H9 (cell line): ENCODE measurements at regions not wholly inside any gene's neighbourhood (a gene's known extent, or its start where the extent isn't known, plus 50 kb on each side); places are given as distances from the start of the nearest gene placed in this dataset.

ENCODE experiments used
- DNase-seq: peaks from one replicate; pipeline ENCODE4 v3.0.0-alpha.2; 2017
- H2AFZ ChIP-seq: one replicate; pipeline ENCODE4 v1.6.1; 2013; ENCODE audit warnings: mild to moderate bottlenecking, low read length, control low read depth, moderate library complexity
- H2AK5ac ChIP-seq: 2 replicates; pipeline ENCODE4 v1.6.1; 2013; ENCODE audit warnings: low read length, control low read depth, mixed read lengths; ENCODE audit not compliant: insufficient read length
- H2BK120ac ChIP-seq: one replicate; pipeline ENCODE4 v1.6.1; 2013; ENCODE audit warnings: low read depth, mild to moderate bottlenecking, low read length, control low read depth, inconsistent platforms; ENCODE audit not compliant: poor library complexity, severe bottlenecking
- H2BK12ac ChIP-seq: 2 replicates; pipeline ENCODE4 v1.6.1; 2013; ENCODE audit warnings: low read length, control low read depth, mixed read lengths, low read depth; ENCODE audit not compliant: insufficient read length
- H2BK15ac ChIP-seq: 2 replicates; pipeline ENCODE4 v1.6.1; 2013; ENCODE audit warnings: low read depth, low read length, control low read depth
- H2BK20ac ChIP-seq: one replicate; pipeline ENCODE4 v1.6.1; 2013; ENCODE audit warnings: low read depth, mild to moderate bottlenecking, low read length, control low read depth, inconsistent platforms; ENCODE audit not compliant: poor library complexity, severe bottlenecking
- H2BK5ac ChIP-seq: 2 replicates; pipeline ENCODE4 v1.6.1; 2013; ENCODE audit warnings: low read length, control low read depth, mixed read lengths; ENCODE audit not compliant: insufficient read length
- H3K14ac ChIP-seq: 2 replicates; pipeline ENCODE4 v1.6.1; 2013; ENCODE audit warnings: low read length, control low read depth; ENCODE audit not compliant: insufficient read depth
- H3K18ac ChIP-seq: 2 replicates; pipeline ENCODE4 v1.6.1; 2013; ENCODE audit warnings: low read depth, mild to moderate bottlenecking, mixed read lengths, low read length, control low read depth; ENCODE audit not compliant: insufficient read length
- H3K23ac ChIP-seq: 2 replicates; pipeline ENCODE4 v1.6.1; 2013; ENCODE audit warnings: low read length, control low read depth, mixed read lengths, low read depth; ENCODE audit not compliant: insufficient read length
- H3K23me2 ChIP-seq: 2 replicates; pipeline ENCODE4 v1.6.1; 2013; ENCODE audit warnings: low read depth, mild to moderate bottlenecking, mixed read lengths, low read length, control low read depth; ENCODE audit not compliant: insufficient read length, poor library complexity, severe bottlenecking
- H3K27ac ChIP-seq: 2 replicates; pipeline ENCODE4 v1.5.1; 2013; ENCODE audit warnings: low read length, control low read depth, mixed read lengths, low read depth; ENCODE audit not compliant: insufficient read length
- H3K27me3 ChIP-seq: 2 replicates; pipeline ENCODE4 v1.6.1; 2013; ENCODE audit warnings: low read length, control low read depth, inconsistent platforms; ENCODE audit not compliant: insufficient read depth
- H3K4ac ChIP-seq: 2 replicates; pipeline ENCODE4 v1.6.1; 2013; ENCODE audit warnings: low read depth, mild to moderate bottlenecking, control low read depth, inconsistent platforms, low read length, moderate library complexity
- H3K4me1 ChIP-seq: 2 replicates; pipeline ENCODE4 v1.6.1; 2013; ENCODE audit warnings: low read length, control low read depth, inconsistent platforms; ENCODE audit not compliant: insufficient read depth
- H3K4me2 ChIP-seq: 2 replicates; pipeline ENCODE4 v1.6.1; 2013; ENCODE audit warnings: low read length, control low read depth, mixed read lengths; ENCODE audit not compliant: insufficient read length, insufficient read depth
- H3K56ac ChIP-seq: 2 replicates; pipeline ENCODE4 v1.6.1; 2013; ENCODE audit warnings: low read depth, mild to moderate bottlenecking, mixed read lengths, low read length, control low read depth; ENCODE audit not compliant: insufficient read length
- H3K79me1 ChIP-seq: 2 replicates; pipeline ENCODE4 v1.6.1; 2013; ENCODE audit warnings: low read depth, mild to moderate bottlenecking, moderate library complexity, low read length, control low read depth, inconsistent platforms; ENCODE audit not compliant: insufficient read depth, poor library complexity, severe bottlenecking
- H3K79me2 ChIP-seq: 2 replicates; pipeline ENCODE4 v1.6.1; 2013; ENCODE audit warnings: low read length, control low read depth, inconsistent platforms; ENCODE audit not compliant: insufficient read depth
- H3K9ac ChIP-seq: 2 replicates; pipeline ENCODE4 v1.6.1; 2013; ENCODE audit warnings: low read length, control low read depth, mixed read lengths; ENCODE audit not compliant: insufficient read length; ENCODE audit errors: extremely low read depth
- H3K9me3 ChIP-seq: one replicate; pipeline ENCODE4 v1.6.1; 2013; ENCODE audit warnings: low read depth, low read length, inconsistent platforms; ENCODE audit not compliant: control insufficient read depth
- H3T11ph ChIP-seq: one replicate; pipeline ENCODE4 v1.6.1; 2013; ENCODE audit warnings: mild to moderate bottlenecking, low read length, control low read depth, inconsistent platforms
- H4K20me1 ChIP-seq: one replicate; pipeline ENCODE4 v1.6.1; 2013; ENCODE audit not compliant: control insufficient read depth, insufficient read length, insufficient read depth
- H4K5ac ChIP-seq: 2 replicates; pipeline ENCODE4 v1.6.1; 2013; ENCODE audit warnings: low read depth, mild to moderate bottlenecking, mixed read lengths, low read length, control low read depth; ENCODE audit not compliant: insufficient read length
- H4K8ac ChIP-seq: replicated peaks from 2 replicates; pipeline ENCODE4 v1.6.1; 2013; ENCODE audit warnings: low read length, control low read depth, mixed read lengths, low read depth; ENCODE audit not compliant: insufficient read length
- H4K91ac ChIP-seq: 2 replicates; pipeline ENCODE4 v1.6.1; 2013; ENCODE audit warnings: low read depth, mild to moderate bottlenecking, moderate library complexity, mixed read lengths, low read length, control low read depth; ENCODE audit not compliant: insufficient read length
- H3K27ac Mint-ChIP-seq, 3 experiments: 2 replicates in 2 of 3; 3 replicates in 1 of 3; pipeline ENCODE4 v1.8.0; 2020 to 2021; ENCODE audit warnings: mixed read lengths in 3 of 3, mild to moderate bottlenecking in 1 of 3, moderate library complexity in 1 of 3
- H3K27me3 Mint-ChIP-seq: 2 replicates; pipeline ENCODE4 v1.8.0; 2021; ENCODE audit warnings: low read depth, mild to moderate bottlenecking, moderate library complexity, mixed read lengths
- H3K36me3 Mint-ChIP-seq, 3 experiments: 2 replicates in 2 of 3; 3 replicates in 1 of 3; pipeline ENCODE4 v1.8.0; 2020 to 2021; ENCODE audit warnings: low read depth in 3 of 3, mixed read lengths in 3 of 3; ENCODE audit not compliant: insufficient read depth in 1 of 3
- H3K4me1 Mint-ChIP-seq, 2 experiments: 2 replicates each; pipeline ENCODE4 v1.8.0; 2020; ENCODE audit warnings: mixed read lengths in 2 of 2
- H3K4me3 Mint-ChIP-seq, 2 experiments: 2 replicates in 1 of 2; 3 replicates in 1 of 2; pipeline ENCODE4 v1.8.0; 2020 to 2021; ENCODE audit warnings: mild to moderate bottlenecking in 2 of 2, mixed read lengths in 2 of 2, moderate library complexity in 1 of 2
- H3K9me3 Mint-ChIP-seq, 2 experiments: 2 replicates in 1 of 2; 3 replicates in 1 of 2; pipeline ENCODE4 v1.8.0; 2020; ENCODE audit warnings: mild to moderate bottlenecking in 2 of 2, mixed read lengths in 2 of 2, moderate library complexity in 1 of 2
- CTCF ChIP-seq: fragments of 200-600 bp; sonication (generic); conservative IDR thresholded peaks from 3 replicates; pipeline ENCODE4 v1.8.0; 2021; ENCODE audit warnings: antibody characterized with exemption, mild to moderate bottlenecking
- WGBS: extraction: QIAGEN DNeasy Blood & Tissue Kit; methylation state at CpG from one replicate; pipeline ENCODE4 v1.1.7; 2013; ENCODE audit warnings: missing lambda C conversion rate, low lambda C conversion rate, mixed read lengths; ENCODE audit not compliant: insufficient read length; ENCODE audit errors: extremely low coverage; 5-methylcytosine and 5-hydroxymethylcytosine counted together

- Histone ChIP-seq H3K18ac (no peak overlapping the region), H3K9ac (no peak overlapping the region), H3K79me1 (no peaks in the 10 kb centered on the region), H2BK12ac (no peak overlapping the region), H2AK5ac (no peak overlapping the region), H3K23me2 (no peaks in the 10 kb centered on the region), H2BK15ac (no peak overlapping the region), H4K5ac (no peak overlapping the region), H3K79me2 (no peaks in the 10 kb centered on the region), H2BK5ac (no peak overlapping the region), H4K20me1 (no peaks in the 10 kb centered on the region), H3K14ac (no peak overlapping the region), H3K56ac (no peak overlapping the region), H3K9me3 (no peaks in the 10 kb centered on the region), H3T11ph (no peak overlapping the region), H4K8ac (no peak overlapping the region), H3K4me1 (no peaks in the 10 kb centered on the region), H2BK20ac (no peak overlapping the region), H3K23ac (no peak overlapping the region), H3K4ac (no peak overlapping the region), H2BK120ac (no peak overlapping the region), H4K91ac (no peak overlapping the region), H3K4me2 (no peak overlapping the region), H2AFZ (no peak overlapping the region), H3K27me3 (no peaks in the 10 kb centered on the region; the same call in 1 of the 2 replicates), H3K27ac (no peak overlapping the region)
- H3K36me3 Mint-ChIP-seq = no peaks in the 10 kb centered on the region
- no peaks in the 10 kb centered on the region for H3K4me1 Mint-ChIP-seq
- no peak for TF ChIP-seq CTCF
- H3K4me3 Mint-ChIP-seq = no peak overlapping the region
- no peaks in the 10 kb centered on the region; a peak in 2 of 5 replicates for H3K9me3 Mint-ChIP-seq
- WGBS = no CpG with 5 or more reads among the region's 2 CpGs
- DNase-seq = no peak
- no peak overlapping the region for H3K27ac Mint-ChIP-seq
- no peaks in the 10 kb centered on the region for H3K27me3 Mint-ChIP-seq
Measured at GRCh38 chr3:63159764-63160163, 118.3 kb upstream of the SYNPR start.
